ENCODE measurements at regions not wholly inside any gene's neighbourhood (a gene's known extent, or its start where the extent isn't known, plus 50 kb on each side); places are given as distances from the start of the nearest gene placed in this dataset.

DNA sequence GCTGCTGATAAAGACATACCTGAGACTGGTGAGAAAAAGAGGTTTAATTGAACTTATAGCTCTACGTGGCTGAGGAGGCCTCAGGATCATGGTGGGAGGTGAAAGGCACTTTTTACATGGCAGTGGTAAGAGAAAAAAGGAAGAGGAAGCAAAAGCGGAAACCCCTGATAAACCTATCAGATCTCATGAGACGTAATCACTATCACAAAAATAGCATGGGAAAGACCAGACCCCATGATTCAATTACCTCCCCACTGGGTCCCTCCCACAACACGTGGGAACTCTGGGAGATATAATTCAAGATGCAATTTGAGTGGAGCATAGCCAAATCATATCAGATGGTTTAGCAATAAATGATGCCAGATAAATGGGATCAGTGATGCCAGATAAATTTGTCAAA, 892.0 kb upstream of the CELF2 start:
- no peak for DNase-seq (ENCODE audit: low spot score)

DNA sequence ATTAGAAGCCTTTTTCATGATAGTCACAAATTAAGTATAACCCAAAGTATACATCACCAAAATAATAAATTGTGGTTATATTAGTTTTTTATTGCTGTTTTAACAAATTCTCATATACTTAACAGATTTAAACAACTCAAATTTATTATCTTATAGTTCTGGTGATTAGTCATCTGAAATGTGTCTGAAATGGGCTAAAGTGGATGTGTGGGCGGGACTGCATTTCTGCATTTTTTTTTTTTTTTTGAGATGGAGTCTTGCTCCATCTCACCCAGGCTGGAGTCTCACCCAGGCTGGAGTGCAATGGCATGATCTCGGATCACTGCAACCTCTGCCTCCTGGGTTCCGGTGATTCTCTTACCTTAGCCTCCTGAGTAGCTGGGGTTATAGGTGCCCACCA, 891.5 kb upstream of the CELF2 start:
- no peak for DNase-seq (ENCODE audit: low spot score)

DNA sequence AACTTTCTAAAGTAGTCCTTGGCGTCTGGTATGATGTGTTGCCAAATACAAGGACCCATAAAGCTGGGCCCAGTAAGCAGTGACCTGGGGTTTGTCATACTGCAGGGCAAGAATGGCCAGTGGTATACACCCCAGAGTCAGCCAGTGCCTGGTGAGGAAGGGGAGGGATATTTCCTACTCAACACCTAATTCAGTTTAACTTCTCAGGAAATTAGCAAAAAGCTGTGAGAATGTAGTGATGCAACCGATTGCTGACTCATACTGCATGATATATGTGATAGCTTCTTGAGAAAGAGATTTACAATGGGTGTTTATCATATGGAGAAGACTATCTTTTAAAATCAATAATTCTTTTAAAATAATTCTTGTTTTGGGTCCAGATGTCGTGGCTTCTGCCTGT, 889.3 kb upstream of the CELF2 start:
- no peak for DNase-seq (ENCODE audit: low spot score)

DNA sequence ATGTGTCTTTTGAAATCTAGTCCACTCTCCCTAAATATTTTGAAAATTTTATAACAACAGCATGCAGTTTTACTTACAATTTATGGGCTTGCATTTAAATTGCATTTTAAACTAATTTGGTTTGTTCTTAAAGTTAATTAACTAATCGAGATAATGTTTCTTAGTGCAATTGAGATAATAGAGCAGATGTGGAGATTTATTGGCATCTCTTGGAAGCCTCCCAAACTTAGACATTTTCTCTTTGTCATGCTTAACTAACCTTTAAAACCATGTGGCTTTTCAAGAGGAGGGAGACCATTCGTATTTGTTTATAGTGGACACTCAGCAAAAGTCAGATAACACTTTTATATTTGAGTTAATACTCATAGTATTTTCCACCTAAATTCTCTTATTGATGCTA, 887.0 kb upstream of the CELF2 start:
- no peak for DNase-seq (ENCODE audit: low spot score)

DNA sequence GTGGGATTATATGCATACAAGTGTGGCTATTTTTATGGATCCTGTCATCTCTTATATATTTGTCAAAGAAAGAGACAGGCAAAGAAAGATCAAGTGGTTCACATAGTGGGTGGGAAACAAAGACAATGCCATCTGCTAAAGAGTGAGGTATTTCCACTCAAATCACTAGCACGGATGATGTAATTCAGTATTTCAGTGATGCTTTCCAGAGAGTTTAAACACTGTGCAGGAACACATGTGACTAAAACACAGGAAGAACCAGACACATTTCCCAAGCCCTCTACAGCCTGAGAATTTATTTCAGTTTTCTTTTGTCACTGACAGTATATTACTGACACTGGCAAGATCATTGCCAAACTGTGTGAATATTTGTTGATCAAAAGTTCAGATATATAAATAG, 885.7 kb upstream of the CELF2 start:
- DNase-seq (ENCODE audit: low spot score), result no peak

DNA sequence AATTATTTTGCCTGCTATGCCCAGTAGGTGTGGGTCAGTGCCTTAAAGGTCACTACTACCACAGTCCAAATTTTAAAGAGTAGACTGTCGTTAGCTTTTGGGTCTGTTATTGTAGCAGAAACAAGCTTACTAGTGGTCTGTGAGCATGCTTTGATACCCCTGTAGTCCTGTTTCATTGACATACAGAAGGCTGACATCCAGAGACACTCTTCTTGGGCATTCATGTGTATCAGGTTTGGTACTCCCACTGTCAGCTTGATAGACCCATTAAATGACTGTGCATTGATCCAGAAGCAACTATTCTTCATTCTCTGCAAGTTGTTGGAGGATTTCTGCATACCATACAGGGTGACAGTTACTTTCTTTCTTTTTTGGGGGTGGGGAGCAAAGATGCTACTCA, 884.4 kb upstream of the CELF2 start:
- DNase-seq (ENCODE audit: low spot score), result no peak

DNA sequence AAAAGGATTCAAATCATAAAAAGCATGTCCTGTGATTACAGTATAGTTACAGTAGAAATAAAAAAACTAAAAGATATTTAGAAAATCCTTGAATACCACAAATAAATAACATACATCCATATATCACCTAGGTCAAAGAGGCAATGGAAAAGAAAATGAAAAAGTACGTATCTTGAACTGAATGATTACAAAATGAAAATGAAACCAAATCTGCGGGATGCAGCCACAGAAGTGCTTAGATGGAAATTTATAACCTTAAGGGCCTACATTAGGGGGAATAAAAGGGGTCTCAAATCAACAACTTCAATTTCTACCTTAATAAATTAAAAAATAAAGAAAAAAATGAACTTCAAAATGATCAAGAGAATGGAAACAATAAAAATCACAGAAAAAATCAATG, 879.0 kb upstream of the CELF2 start:
- DNase-seq (ENCODE audit: low spot score), result no peak

DNA sequence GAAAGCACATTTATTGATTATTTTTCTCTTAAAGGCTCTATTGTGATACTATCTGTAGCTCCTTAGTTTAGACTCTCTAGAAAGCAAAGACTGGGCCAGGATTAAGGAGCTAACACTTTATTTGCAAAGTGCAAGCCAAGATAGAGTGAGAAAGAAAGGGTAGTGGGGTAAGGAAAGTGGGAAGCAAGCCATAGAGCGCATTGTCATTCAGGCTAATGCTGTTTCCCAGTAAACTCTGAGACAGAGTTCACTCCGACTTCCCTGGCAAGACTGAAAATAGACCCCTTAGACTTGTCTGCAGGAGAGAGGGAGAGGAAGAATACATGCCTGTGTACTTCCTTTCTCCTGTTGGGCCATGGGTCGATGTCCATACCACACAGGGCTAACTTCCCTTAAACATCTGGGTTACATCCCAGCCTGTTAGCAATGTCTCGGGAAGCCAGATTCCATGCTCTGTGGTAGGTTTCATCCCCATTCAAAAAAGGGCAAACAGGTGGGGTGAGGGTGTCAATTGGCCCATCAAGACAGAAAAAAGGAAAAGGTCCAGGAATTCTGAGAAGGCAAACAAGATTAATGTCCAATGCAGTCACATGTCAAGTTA, 875.8 kb upstream of the CELF2 start:
- DNase-seq (ENCODE audit: low spot score), result no peak

DNA sequence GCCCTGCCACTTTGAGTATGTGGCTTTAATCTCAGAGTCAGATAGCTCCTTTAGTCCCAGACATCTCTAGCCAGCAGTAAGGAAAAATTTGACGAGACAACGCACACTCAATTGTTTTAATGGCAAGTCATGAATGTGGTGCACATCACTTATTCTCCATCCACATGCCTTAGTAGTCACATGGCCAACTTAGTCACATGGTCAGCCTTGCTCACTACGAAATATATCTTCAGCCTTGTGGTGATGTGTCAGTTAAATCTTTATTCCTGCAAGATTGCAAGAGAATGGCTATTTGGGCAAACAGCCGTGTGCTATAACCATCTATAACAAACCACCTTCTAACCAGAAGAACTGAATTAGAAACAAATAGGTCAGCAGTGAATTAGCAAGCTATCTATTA, 871.1 kb upstream of the CELF2 start:
- DNase-seq (ENCODE audit: low spot score), result no peak

DNA sequence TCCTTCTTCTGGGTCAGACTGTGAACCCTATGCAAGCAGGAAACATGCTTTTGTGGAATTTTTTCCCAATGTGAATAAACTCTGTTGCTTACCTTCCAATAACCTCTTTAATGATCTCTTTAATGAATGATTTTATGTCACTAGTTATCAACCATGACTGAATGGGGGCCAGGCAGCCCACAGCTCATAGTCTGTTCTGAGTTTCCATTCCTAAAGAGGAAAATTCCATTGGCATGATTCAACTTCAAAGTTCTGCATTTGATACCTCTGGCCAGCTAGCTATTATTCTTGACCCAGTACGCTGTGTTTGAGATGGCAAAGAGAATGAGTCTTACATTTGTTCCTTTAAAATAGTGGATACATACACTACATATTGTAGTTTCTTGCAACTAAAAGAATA, 867.8 kb upstream of the CELF2 start:
- DNase-seq (ENCODE audit: low spot score), result no peak

DNA sequence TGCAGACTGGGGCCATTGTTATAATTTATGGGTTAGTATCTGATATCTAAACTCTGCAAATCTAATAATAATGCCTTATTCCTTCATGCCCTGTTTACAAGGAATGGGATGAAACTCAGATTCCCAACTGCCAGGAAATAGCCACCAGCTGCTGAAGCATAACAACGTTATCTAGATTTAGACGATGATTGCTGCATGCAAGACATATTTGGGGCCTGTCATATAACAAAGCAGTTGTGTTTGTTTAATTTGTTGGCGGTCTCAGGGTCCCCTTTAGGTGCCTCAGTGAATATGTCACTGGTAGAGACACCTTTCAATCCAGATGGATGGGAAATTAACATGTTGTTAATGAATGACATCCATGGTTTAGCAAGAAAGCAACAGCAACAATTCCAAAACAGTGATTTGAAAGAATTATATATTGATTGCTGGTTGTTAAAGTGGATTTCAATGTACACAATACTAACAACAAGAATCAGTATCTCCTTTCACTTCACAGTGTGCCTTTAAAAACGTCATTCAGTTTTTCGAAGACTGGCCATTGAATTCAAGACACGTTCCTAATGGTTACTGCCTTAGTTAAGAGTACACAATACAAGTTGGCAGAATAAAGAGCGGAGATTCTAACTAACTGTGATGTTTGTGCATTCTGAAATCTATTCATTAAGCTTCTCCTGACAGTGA, 860.6 kb upstream of the CELF2 start:
- no peak for DNase-seq (ENCODE audit: low spot score)

DNA sequence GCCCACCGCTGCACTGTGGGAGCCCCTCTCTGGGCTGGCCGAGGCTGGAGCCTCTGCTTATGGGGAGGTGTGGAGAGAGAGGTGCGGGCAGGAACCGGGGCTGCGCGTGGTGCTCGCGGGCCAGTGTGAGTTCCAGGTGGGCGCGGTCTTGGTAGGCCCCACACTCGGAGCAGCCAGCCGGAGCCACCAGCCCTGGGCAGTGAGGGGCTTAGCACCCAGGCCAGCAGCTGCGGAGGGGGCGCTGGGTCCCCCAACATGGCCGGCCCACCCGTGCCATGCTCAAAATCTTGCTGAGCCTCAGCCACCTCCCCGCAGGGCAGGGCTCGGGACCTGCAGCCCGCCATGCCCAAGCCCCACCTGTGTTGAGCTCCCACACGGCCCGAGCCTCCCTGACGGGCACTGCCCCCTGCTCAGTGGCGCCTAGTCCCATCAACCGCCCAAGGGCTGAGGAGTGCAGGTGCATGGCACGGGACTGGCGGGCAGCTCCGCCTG, 856.8 kb upstream of the CELF2 start:
- no peak for DNase-seq (ENCODE audit: low spot score)

DNA sequence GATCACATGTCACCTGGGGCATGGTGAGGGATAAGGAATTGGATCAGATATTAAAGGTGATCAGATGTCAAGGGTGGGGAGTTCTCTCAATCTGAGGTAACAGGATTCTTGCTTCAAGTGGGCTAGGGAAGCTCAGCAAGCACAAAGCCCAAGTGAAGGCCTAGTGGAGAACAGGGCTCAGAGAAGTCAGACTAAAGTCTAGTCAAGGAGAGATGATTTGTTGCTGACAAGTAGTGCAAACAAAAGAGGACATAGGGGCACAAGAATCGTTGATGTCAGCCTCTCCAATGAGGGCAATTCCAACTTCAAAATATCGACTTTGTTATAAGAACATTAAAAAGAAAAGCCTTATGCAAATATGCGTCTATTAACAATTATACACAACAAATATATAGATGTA, 852.8 kb upstream of the CELF2 start:
- no peak for DNase-seq (ENCODE audit: low spot score)

DNA sequence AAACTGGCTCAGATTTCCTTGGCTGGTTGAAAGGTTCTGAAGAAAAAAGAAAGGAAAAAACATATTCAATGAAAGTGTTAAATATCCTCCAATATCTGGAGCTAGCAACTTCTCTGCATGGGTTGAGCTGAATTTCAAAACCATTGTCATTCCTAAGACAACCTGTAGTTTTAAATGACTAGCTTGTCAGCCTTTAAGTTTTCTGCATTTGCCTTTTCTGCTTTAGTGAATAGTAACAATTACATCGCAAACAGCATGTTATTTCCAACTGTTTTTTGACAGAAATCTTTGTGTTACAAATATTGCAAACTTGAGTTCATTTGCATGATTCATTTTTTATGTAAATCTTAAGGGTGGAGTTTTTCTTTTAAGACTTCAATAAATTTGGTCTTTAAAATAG, 852.3 kb upstream of the CELF2 start:
- no peak for DNase-seq (ENCODE audit: low spot score)

DNA sequence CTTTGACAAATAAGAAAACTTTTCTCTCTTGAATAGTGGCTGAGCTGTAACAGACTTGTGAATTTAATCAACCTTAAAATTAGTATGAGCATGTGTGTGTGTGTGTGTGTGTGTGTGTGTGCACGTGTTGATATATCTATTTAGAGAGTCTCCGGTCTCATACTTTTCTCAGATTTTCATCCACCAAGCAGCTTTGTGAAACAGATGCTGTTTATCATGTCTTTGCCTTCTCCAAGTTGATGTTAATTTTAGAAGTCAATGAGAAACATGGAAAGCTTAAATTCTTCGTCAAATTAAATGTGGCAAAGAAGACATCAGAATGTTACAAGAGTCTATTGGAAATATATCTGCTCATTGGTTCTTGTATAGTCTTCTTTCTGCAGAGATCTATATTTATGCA, 839.2 kb upstream of the CELF2 start:
- no peak for DNase-seq (ENCODE audit: low spot score)

DNA sequence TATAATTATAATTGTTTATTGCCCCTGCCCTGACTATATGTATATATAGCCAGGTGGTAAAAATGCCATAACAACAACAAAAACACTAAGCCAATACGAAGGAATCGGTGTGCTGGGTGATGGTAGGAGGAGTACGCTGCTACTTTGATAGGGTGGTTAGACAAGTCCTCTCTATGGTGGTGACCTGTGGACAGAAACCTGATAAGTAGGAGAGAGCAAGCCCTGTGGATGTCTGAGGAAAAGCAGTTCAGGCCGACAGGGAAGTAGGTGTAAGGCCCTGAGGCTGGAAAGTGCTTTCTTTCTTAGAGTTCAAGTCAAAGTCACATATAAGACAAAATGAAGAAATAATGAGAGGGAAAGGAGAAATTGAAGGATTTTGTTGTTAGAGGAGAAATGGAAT, 823.8 kb upstream of the CELF2 start:
- no peak for DNase-seq (ENCODE audit: low spot score)

DNA sequence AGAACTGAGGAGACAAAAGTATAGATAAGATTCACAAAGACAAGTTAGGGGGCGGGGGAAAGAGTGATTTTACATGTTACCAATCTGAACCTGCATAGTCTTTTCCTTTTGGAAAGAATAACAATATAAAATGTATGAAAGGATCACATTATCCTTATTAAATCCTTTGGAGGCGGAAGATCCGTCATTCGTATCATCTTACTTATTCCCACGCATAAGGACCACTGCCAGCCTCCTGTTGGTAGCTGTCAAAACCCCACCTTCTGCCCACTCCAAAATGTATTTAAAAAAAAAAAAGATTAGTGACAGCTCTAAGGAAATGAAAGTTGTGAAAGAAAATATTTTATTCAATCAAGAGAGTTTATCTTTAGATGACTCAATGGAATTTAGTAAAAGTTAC, 821.0 kb upstream of the CELF2 start:
- no peak for DNase-seq (ENCODE audit: low spot score)

DNA sequence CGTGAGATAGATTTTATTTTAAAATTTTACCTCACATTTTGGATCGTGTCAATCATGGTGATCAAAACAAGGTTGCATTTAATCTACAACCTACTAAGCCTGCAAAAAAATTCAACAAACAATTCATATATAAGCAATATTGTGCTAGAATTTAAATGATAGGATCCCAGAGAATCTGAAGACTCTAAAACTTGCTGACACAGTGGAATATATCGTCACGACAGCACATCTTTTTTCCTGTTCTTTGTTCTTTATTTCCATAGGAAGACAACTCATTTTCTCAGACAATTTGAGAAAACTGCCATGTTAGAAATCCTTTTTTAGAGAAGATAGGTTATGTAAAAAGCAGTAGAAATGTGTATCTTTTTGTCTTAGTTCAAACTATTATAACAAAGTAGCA, 820.2 kb upstream of the CELF2 start:
- DNase-seq (ENCODE audit: low spot score), result no peak

DNA sequence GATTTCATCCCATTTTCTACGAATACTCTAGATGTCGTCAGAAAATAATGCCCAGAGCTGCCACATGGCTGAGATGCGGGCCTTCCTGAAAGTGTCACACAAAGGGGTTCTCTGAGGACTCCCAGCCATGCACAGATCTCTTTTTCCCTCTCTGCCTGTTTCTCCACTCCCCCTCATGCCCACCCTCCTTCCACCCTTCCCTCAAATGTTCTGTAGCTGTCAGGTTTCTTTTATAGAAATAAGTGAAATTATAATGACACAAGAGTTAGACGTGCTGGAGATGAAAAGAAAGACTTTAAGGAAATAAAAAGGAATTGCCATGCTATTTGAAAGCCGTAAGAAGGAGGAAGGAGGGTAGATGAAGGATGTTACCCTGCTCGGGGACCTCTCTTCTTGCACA, 819.3 kb upstream of the CELF2 start:
- no peak for DNase-seq (ENCODE audit: low spot score)

DNA sequence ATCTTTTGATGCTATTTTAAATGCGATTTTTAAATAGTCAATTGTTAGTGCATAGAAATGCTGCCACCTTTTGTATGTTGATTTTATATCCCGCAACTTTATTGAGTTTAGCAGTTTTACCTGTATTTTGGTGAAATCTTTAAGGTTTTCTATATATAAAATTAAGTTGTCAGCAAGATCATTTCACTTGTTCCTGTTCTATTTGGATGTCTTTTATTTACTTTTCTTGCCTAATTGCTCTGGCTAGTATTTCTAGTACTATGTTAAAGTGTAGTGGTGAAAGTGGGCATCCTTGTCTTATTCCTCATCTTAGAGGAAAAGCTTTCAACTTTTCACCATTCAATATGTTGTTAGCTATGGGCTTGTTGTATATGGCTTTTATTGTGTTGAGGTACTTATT, 813.3 kb upstream of the CELF2 start:
- DNase-seq (ENCODE audit: low spot score), result no peak

DNA sequence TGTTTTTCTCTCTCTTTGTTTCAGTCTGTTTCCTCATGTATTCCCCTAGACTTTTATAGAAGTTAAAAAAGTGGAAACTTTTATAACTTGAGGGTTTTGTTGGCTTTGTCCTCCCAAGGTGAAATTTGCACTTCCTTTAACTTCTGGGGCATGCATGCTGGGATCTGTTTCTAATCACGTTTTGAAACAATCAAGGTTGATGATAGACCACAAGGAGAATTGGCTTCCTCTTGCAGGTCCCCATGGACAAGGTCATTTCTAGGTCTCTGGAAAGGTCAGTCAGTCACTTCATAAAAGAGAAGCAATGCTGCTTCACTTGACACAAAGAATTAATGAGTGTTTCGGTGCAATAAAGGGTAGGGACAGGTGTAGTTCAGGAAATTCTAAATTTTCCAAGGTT, 811.8 kb upstream of the CELF2 start:
- no peak for DNase-seq (ENCODE audit: low spot score)

DNA sequence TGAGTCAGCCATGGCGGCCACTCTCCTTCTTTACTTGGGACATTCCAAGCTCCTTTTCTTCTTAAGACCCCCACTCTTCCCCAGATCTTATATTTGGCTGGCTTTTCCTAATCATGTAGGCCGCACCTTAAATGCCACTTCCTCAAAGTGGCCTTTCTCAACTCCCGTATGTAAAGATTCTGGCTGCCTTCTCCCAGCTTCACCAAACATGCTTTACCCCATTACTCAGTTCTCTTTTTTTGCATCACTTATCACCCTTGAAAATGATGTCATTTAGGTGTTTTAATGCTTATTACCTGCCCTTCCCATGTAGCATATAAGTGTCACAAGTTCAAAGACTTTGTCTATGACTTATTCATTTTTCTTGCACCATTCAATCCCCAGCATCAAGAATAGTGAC, 810.1 kb upstream of the CELF2 start:
- DNase-seq (ENCODE audit: low spot score), result no peak

DNA sequence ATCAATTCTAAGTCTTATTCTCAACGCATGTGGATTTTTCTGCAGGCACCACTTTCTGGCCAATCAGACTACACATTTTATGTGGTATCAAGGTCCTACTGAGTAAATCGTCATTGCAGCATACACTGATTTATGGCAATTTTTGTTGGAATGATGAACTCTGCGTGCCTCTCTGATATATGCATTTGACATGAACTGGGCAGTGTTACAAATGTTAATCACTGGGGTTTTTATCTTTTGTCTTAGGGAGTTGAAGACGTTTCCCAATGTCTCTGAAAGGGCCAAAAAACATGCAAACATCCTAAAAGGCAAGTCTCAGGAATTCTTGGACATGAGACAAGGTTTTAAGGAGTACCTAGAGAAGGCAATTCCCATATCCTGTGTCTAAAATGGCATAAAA, 809.5 kb upstream of the CELF2 start:
- DNase-seq (ENCODE audit: low spot score), result no peak

DNA sequence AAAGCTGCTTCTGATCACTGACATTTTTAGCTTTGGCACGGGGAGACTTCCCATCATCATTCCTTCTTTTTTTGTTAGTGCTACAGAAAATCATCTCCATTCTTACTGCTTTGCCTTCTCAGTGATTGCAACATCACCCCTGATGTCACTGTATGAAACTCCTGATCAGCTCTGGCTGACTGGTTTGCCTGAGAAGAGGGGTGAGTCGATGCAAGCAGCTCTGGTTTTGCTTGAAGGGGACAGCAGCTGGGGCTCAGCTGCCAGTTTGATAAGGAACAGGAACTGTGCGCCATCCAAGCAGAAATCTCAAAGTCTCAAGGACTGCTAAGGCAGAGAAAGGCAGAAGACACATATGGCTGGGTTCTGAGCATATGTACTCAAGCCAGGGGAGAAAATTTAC, 808.5 kb upstream of the CELF2 start:
- no peak for DNase-seq (ENCODE audit: low spot score)
